ENCODE measurements at regions not wholly inside any gene's neighbourhood (a gene's known extent, or its start where the extent isn't known, plus 50 kb on each side); places are given as distances from the start of the nearest gene placed in this dataset.

DNA sequence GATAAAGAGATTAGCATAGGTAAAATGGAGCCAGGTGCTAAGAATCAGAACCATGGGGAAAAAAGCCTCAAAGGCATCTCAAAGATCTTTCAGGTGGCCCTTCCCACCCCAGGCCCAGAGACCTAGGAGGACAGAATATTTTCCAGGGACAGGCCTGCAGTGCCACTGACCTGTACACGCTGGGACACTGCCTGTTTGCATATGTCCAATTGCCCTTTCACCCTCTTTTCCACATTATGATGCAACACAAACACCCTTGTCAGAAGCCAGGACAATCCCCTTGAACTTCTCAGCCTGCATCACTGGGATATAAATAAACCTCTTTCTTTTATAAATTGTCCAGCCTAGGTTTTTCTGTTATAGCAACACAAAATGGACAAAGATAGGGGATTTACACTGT lies 419.1 kb downstream of the TRIB2 start:
- Histone ChIP-seq H3K27me3 (no peaks in the 10 kb centered on the region), H3K4me3 (no peak overlapping the region), H3K4me1 (no peaks in the 10 kb centered on the region), H3K27ac (no peak overlapping the region), H3K36me3 (replicated peaks in 1 of 2; ENCODE audit: insufficient read depth in 1 of 2, low read depth in 2 of 2) (no peaks in the 10 kb centered on the region), H3K9me3 (no peaks in the 10 kb centered on the region)
- TF ChIP-seq, protein P1, sequence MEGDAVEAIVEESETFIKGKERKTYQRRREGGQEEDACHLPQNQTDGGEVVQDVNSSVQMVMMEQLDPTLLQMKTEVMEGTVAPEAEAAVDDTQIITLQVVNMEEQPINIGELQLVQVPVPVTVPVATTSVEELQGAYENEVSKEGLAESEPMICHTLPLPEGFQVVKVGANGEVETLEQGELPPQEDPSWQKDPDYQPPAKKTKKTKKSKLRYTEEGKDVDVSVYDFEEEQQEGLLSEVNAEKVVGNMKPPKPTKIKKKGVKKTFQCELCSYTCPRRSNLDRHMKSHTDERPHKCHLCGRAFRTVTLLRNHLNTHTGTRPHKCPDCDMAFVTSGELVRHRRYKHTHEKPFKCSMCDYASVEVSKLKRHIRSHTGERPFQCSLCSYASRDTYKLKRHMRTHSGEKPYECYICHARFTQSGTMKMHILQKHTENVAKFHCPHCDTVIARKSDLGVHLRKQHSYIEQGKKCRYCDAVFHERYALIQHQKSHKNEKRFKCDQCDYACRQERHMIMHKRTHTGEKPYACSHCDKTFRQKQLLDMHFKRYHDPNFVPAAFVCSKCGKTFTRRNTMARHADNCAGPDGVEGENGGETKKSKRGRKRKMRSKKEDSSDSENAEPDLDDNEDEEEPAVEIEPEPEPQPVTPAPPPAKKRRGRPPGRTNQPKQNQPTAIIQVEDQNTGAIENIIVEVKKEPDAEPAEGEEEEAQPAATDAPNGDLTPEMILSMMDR (IDR thresholded peaks at IDR 0.05) = no peak
- TF ChIP-seq POLR2A (IDR thresholded peaks at IDR 0.05) = no peak
- 56 to 68% methylated on average over 1 of the region's 1 CpG for WGBS, 2 donors
- DNase-seq (no peak), ATAC-seq (no peak)
- intact Hi-C loops (cut with DNase I) = no loop called here

DNA sequence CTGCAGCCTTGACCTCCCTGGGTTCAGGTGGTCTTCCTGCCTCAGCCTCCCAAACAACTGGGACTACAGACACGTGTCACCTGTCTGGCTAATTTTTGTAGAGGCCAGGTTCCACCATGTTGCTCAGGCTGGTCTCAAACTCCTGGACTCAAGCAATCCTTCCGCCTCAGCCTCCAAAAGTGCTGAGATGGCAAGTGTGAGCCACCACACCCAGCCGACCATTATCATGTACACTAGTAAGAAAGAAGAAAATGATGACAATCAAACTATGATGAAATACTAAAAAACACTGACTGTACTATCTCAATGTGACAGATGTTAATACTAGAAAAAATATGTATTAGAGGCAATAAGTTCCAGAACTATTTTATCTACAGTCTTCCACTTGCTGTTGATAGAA lies 420.9 kb downstream of the TRIB2 start:
- no peaks in the 10 kb centered on the region for H3K9me3 ChIP-seq
- TF ChIP-seq, protein P1 (IDR thresholded peaks at IDR 0.05) = no peak
- no peak overlapping the region for H3K27ac ChIP-seq
- WGBS, 2 donors = 81 to 85% methylated on average over 3 of the region's 3 CpGs
- DNase-seq (no peak), ATAC-seq (no peak)
- no peaks in the 10 kb centered on the region for H3K27me3 ChIP-seq
- no peak overlapping the region for H3K4me3 ChIP-seq
- intact Hi-C loops (cut with DNase I) = no loop called here
- no peaks in the 10 kb centered on the region for H3K36me3 ChIP-seq (replicated peaks in 1 of 2; ENCODE audit: insufficient read depth in 1 of 2, low read depth in 2 of 2)
- no peaks in the 10 kb centered on the region for H3K4me1 ChIP-seq

DNA sequence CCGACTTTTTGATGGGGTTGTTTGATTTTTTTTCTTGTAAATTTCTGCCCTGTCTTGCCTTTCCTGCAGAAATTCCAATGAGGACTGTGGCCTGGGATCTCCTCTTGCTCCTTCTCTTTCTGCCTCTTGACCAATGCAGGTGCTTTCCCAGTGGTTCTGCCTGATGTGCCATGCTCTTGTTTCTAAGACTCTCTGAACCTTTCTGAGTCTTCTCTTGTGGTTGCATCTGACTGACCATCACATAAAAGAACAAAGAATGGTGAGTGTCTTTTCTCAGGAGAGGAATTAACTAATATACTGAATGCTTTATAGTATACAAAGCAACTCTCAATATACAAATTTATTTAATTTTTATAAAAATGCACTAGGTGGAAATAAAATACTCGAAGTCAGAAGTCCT lies 424.6 kb downstream of the TRIB2 start:
- Histone ChIP-seq H3K4me1 (no peaks in the 10 kb centered on the region), H3K9me3 (no peaks in the 10 kb centered on the region), H3K27me3 (no peaks in the 10 kb centered on the region), H3K27ac (no peak overlapping the region), H3K36me3 (replicated peaks in 1 of 2; ENCODE audit: insufficient read depth in 1 of 2, low read depth in 2 of 2) (no peaks in the 10 kb centered on the region), H3K4me3 (no peak overlapping the region)
- intact Hi-C loops (cut with DNase I) = no loop called here
- no peak for TF ChIP-seq POLR2A (IDR thresholded peaks at IDR 0.05)
- TF ChIP-seq, protein P1 (IDR thresholded peaks at IDR 0.05) = no peak
- WGBS, 2 donors = 72 to 80% methylated on average over 2 of the region's 2 CpGs
- ATAC-seq (no peak), DNase-seq (no peak)

DNA sequence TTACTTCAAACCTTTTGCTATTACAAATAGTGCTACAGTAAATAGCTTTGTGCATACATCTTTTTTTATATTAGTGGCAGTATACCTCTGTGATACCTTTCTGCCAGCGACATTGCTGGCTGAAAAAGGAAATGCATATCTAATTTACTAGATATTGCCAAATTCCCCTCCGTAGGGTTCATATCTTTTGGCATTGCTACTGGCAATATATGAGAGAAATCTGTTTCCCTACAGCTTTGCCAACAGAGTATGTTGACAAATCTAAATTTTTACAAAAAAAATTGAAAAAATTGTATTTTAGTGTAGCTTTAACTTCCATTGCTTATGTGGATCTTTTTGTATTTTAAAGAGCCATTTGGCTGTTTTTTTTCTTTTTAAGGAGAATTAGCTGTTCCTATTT lies 426.7 kb downstream of the TRIB2 start:
- H3K27me3 ChIP-seq = no peaks in the 10 kb centered on the region
- no peaks in the 10 kb centered on the region for H3K9me3 ChIP-seq
- TF ChIP-seq, protein P1 (IDR thresholded peaks at IDR 0.05) = no peak
- no peak for TF ChIP-seq POLR2A (IDR thresholded peaks at IDR 0.05)
- no peak overlapping the region for H3K27ac ChIP-seq
- no peaks in the 10 kb centered on the region for H3K4me1 ChIP-seq
- H3K4me3 ChIP-seq = no peak overlapping the region
- WGBS, 2 donors = 15 to 22% methylated on average over 2 of the region's 2 CpGs
- ATAC-seq (no peak), DNase-seq (no peak)
- no peaks in the 10 kb centered on the region for H3K36me3 ChIP-seq (replicated peaks in 1 of 2; ENCODE audit: insufficient read depth in 1 of 2, low read depth in 2 of 2)
- intact Hi-C loops (cut with DNase I) = no loop called here

DNA sequence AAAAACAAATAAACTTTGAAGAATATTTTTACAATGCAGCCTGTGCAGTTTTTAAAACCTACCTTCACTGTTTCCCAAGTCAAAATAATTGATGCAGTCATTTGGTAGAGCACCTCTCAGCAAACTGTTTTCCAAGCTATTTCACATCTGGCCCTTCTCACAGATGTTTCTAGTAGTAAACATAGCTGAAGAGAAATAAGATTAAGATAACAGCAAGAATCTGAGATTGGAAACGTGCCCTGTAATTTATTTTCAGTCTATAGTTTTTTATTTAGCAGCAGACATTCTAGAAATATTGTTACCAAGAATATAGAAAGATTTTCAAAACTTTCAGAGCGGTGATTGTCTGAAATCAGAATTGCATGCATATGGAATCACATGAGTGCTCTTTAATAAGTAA lies 440.2 kb downstream of the TRIB2 start:
- DNase-seq (no peak), ATAC-seq (no peak)
- no peak for TF ChIP-seq POLR2A (IDR thresholded peaks at IDR 0.05)
- TF ChIP-seq, protein P1 (IDR thresholded peaks at IDR 0.05) = no peak
- 50 to 52% methylated on average over 2 of the region's 2 CpGs for WGBS, 2 donors
- no peak overlapping the region for H3K4me3 ChIP-seq
- intact Hi-C loops (cut with DNase I) = no loop called here
- no peak overlapping the region for H3K27ac ChIP-seq
- H3K4me1 ChIP-seq = no peaks in the 10 kb centered on the region
- H3K36me3 ChIP-seq (replicated peaks in 1 of 2; ENCODE audit: insufficient read depth in 1 of 2, low read depth in 2 of 2) = no peaks in the 10 kb centered on the region
- no peaks in the 10 kb centered on the region for H3K27me3 ChIP-seq
- no peaks in the 10 kb centered on the region for H3K9me3 ChIP-seq

Measured in body of pancreas (tissue), 4 donors.